ENCODE measurements at regions not wholly inside any gene's neighbourhood (a gene's known extent, or its start where the extent isn't known, plus 50 kb on each side); places are given as distances from the start of the nearest gene placed in this dataset.
"Not testable (repeated sequence)": the region's sequence is repeated elsewhere in the genome, so short reads cannot be mapped to it uniquely, and the experiment has no call there.

DNA sequence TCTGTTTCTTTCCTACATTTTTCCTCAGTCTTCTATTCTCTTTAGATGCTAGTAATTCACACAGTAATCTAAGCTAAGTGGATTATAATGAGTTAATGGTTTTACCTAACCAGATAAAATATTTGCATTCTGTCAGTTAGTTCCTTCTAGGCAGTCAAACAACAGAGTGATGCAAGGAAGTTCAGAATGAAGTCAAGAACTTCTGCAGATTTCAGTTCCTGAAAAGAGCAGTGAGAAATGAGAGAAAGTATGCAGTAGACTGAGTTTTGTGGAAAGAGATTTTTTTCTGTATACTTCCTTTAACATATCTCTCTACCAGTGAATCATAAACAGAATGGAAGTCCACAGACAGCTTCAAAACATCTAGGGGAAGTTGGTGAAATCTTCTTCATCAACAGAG is 774.0 kb upstream of the POU3F4 start:
- FAIRE-seq: no peak

DNA sequence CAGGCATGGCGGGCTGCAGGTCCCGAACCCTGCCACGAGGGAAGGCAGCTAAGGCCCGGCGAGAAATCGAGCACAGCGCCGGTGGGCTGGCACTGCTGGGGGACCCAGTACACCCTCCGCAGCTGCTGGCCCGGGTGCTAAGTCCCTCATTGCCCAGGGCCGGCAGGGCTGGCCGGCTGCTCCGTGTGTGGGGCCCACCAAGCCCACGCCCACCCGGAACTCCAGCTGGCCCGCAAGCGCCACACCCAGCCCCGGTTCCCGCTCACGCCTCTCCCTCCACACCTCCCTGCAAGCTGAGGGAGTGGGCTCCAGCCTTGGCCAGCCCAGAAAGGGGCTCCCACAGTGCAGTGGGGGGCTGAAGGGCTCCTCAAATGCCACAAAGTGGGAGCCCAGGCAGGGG is 769.8 kb upstream of the POU3F4 start:
- not testable (repeated sequence) for FAIRE-seq

DNA sequence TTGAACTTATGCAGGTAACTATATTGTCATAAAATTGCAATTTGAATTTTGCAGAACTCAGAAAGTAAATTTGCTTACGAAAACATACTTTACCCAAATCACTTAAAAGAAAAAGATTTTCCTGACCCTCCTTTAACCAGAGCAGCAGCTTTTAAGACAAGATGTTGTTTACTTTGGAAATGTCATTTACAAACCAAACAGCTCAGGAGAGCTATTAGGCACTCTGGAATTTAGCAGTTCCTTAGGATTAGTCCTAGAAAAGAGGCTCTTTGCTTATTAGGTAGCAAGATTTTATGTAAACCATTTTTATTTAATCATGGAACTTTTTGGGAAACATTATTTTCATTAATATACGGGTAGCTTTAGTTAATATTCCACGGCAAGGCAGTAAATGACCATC is 765.7 kb upstream of the POU3F4 start:
- no peak for FAIRE-seq

DNA sequence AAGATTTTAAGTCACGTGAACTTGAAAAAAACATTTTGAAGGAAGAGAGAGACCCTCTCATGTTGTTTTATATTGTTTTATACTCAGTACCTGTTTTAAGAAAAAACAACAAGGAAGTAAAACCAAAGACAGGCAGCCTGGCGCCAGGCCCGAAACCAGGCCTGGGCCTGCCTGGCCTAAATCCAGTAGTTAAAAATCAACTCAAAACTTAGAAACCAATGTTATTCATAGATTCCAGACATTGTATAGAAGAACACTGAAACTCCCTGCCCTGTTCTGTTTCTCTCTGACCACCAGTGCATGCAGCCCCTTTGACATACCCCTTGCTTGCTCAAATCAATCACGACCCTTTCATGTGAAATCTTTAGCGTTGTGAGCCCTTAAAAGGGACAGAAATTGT is 762.4 kb upstream of the POU3F4 start:
- not testable (repeated sequence) for FAIRE-seq

DNA sequence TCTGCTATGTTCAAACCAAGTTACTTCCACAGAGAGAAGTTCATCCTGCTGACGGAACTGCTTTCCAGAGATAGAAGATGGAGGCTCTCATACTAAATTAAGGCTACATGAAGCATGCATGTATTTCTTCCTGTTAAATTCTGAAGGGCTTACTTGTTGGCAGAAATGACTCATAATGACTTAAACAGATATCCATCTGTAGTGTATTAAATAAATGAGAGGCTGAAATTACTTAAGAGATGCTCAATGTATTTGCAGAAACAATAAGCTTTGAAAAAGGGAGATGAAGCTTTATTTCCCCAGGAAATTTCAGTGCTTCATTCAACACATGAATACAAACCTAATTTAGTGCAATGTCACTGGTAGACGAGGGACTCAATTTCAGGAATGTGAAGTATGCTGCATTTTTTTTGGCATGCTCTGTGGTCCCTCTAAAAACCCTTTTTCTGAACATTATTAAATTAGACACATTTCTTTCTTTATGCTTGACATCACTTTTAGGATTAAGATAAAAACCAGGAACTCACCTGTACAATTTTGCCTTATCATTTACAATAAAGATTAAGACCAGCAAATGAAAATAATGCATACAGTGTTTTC is 759.1 kb upstream of the POU3F4 start:
- no peak for FAIRE-seq

DNA sequence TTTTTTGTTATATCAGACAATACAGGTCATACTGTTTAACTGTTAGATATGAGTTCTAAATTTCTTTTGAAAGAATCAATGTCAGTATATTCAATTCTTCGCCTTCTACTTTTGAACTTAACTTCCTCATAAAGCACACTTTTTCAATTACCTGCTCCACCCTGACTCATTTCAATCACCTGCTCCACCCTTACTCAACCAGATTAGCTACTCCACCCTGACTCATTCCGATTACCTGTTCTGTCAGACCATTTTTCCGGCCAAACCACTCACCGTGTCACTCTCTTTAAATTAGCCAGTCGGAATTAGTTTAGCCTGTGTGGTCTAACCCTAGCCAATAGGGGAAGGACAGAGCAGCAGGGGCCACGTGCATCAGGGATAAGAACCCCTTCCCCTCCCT is 751.8 kb upstream of the POU3F4 start:
- no peak for FAIRE-seq

DNA sequence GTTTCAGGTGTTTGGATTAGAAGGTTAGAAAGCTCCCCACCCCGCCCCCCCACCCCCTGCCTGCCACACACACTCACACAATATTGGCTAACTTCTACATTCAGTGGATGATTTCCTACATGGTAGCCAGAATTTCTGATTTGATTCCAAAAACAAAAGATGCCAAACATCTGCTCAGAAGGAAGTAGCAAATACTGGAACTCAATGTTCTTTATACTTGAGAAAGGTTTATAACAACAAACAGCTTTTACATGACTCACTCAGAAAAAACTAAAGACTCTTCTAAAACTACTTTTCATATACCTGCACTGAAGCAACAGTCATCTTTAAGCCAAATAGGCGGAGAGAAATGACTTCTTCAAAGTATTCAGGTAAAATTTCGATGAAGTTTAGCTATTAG is 750.5 kb upstream of the POU3F4 start:
- FAIRE-seq: no peak

DNA sequence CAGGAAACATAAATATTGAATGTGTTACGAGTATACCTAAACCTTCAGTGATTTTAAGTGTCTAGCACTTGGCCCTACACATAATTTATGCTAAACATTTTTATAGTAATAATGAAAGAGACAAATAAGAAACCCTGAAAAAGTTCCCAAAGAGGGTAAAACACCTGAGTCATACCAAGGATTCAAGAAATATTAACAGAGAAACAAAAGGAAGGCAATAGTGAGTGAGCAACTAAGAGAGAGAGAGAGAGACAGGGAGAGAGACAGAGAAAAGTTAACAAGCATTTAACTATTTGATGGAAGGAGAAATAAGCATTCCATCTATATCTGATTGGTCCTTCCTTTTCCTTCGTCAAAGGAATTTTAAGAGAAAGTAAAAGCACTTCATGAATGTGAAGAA is 743.6 kb upstream of the POU3F4 start:
- no peak for FAIRE-seq

DNA sequence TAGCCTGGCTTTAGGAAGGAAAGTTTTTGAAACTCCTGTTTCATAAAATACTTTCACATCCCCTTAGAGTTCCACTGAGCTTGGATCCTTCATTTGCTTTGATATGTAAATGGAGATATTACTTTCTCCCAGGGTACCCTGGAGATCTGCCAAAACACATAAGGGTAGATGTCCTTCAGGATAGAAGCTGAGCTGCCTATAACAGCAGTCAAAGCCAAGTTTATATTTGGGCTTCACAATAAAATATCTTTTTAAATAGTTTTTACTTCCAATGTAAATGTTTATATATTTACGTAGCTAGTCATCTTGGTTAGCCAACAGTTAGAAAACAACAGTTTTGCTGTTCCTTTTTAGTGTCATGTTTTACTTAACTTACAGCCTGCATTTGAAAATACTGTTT is 742.3 kb upstream of the POU3F4 start:
- FAIRE-seq: no peak

DNA sequence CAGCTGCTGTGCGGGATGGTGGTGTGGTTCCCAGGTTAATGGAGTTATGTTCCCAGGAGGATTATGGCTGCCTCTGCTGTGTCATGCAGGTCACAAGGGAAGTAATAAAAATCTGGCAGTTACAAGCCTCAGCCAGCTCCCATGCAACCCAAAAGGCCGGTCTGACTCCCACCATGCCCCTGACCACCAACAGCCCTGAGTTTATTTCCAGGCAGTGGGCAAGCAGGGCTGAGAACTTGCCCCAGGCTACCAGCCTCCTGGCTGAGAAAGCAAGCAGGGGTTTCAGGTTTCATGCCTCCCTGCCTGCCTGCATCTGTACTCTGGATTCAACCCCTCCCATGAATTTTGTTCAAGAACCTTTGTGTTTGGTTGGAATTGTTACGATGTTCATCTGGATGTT is 732.7 kb upstream of the POU3F4 start:
- FAIRE-seq: no peak

DNA sequence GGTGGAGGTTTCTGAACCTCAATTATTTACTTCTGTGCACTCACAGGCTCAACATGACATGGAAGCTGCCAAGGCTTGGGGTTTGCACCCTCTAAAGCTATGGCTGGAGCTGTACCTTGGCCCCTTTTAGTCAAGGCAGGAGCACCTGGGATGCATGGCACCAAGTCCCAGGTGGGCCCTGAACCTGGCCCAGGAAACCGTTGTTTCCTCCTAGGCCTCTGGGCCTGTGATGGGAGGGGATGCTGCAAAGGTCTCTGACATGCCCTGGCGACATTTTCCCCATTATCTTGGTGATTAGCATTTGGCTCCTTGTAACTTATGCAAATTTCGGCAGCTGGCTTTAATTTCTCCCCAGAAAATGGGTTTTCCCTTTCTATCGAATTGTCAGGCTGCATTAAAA is 726.1 kb upstream of the POU3F4 start:
- no peak for FAIRE-seq

DNA sequence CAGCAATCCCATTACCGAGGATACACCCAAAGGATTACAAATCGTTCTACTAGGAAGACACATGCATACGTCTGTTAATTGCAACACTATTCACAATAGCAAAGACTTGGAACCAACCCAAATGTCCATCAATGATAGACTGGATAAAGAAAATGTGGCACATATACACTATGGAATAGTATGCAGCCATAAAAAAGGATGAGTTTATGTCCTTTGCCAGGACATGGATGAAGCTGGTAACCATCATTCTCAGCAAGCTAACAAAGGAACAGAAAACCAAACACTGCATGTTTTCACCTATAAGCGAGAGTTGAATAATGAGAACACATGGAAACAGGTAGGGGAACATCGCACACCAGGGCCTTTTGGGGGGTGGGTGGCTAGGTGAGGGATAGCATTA is 695.2 kb upstream of the POU3F4 start:
- FAIRE-seq: not testable (repeated sequence)

DNA sequence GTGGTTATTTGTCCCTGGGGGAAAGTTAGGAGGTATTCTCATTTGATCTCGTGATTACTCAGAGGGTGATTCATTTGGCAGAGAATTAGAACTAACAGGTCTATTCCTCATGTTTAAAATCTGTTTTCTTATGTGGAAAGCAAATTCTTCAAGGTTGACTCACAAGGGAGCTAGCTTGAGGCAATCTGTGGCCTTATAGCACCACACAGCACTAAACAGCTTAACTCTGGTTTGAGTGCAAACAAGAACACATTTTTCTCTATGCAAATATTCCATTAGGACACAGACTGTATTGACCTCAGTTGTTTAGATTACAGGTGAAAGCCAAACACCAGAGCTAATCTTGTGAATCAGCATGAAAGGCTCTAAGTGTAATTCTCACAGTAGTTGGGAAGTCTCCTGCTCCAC is 694.4 kb upstream of the POU3F4 start:
- peak; percentile 99 for FAIRE-seq

DNA sequence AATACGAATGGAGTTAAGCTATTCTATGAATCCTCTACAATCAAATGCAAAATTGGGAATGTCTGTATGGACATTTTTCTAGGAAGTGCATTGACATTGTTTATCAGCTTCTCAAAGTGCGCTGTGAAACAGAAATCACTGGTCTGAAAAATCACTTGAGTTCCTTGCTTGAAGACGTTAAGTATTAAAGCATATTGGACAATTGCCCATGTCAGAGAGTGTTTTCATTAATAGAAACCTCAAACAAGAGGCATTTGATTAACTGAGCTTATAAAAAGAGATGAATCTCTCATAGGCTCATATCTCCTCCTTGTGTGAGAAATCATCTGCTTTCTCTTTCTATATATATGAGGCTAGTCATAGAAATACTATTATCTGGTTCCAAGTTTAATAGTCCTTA is 692.1 kb upstream of the POU3F4 start:
- FAIRE-seq: no peak

DNA sequence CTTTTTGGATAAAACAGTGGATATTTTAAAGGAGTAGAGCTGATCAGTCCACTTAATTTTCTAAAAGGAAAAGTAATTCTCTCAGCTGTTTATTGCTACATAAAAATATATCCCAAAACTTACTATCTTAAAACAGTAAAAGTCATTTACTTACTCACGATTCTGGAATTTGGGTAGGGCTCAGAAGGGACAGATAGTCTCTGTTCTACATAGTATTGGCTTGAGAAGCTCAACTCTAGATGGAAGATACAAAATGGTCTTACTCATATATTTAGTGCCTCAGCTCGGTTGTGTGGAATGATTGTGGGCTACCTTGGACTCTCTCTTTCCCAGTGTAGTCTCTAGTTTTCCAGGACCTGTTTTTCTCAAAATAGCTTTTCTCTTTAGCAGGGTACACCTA is 691.5 kb upstream of the POU3F4 start:
- peak; percentile 81 for FAIRE-seq

DNA sequence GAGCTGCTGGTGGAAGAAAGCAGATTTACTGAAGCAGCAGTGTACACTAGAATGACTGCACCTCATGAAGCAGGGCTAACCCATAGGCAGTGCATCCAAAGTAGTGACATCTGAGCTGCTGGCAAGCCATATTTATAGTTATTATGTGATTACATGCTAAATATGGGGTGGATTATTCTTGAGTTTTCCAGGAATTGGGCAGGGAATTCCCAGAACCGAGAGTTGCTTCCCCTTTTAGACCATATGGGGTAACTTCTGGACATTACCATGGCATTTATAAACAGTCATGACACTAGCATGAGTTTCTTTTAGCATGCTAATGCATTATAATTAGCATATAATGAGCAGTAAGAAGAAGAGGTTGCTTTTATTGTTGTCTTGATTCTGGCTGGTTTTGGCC is 665.8 kb upstream of the POU3F4 start:
- FAIRE-seq: no peak

DNA sequence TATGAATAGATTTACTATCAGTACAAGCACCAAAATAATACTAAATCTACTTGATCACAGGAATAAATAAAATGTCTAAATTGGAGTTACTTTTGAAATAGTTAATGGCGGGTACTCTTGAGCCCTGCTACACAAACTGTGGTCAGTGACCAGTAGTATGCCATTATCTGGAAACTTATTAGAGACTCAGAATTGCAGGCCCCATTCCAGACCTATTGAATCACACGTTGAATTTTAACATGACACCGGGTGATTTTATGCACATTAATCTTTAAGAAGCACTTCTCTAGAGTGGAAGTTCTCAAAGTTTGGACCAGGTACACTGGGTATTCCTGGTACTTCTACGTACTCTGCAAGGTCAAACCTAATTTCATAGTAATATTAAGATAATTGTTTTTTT is 660.0 kb upstream of the POU3F4 start:
- FAIRE-seq: no peak
